Activated T-helper 1 cell treated with anti-CD3 and anti-CD28 coated beads, Interleukin-2, amount 50 U/mL, for 16 hours (primary cell): ENCODE measurements at regions not wholly inside any gene's neighbourhood (a gene's known extent, or its start where the extent isn't known, plus 50 kb on each side); places are given as distances from the start of the nearest gene placed in this dataset.

Experiments used
- DNase-seq, 2 donors: peaks; one replicate each; pipeline ENCODE4 v3.0.0-alpha.2; 2020; ENCODE audit warnings: low read depth in 1 of 2, low spot score in 1 of 2

- DNase-seq, result no peak
These were observed 286.1 kb downstream of the SEC14L1 start for GRCh38 chr17:77426676-77427386.

- DNase-seq, result no peak
These were observed 286.7 kb downstream of the SEC14L1 start for GRCh38 chr17:77427391-77427991.

GRCh38 chr17:77428020-77428748 lies 287.4 kb downstream of the SEC14L1 start:
- DNase-seq, result no peak

- DNase-seq, result no peak
These were observed 288.1 kb downstream of the SEC14L1 start for GRCh38 chr17:77428749-77429368.

GRCh38 chr17:77429369-77429968 lies 288.7 kb downstream of the SEC14L1 start:
- DNase-seq, result no peak

GRCh38 chr17:77429969-77430752 lies 289.4 kb downstream of the SEC14L1 start:
- peak; percentile 62 to 68 for DNase-seq

GRCh38 chr17:77432034-77432661 lies 291.4 kb downstream of the SEC14L1 start:
- DNase-seq, result no peak

- no peak for DNase-seq
These were observed 292.0 kb downstream of the SEC14L1 start for GRCh38 chr17:77432742-77433141.

- no peak for DNase-seq
These were observed 292.8 kb downstream of the SEC14L1 start for GRCh38 chr17:77433385-77434135.

- DNase-seq, result no peak
These were observed 293.7 kb downstream of the SEC14L1 start for GRCh38 chr17:77434136-77435114.

GRCh38 chr17:77435272-77436057 lies 294.7 kb downstream of the SEC14L1 start:
- no peak for DNase-seq

GRCh38 chr17:77436058-77436442 lies 295.3 kb downstream of the SEC14L1 start:
- DNase-seq, result no peak

- no peak for DNase-seq
These were observed 295.7 kb downstream of the SEC14L1 start for GRCh38 chr17:77436481-77436880.

- no peak for DNase-seq
These were observed 296.2 kb downstream of the SEC14L1 start for GRCh38 chr17:77437017-77437416.

- DNase-seq, result no peak
These were observed 297.0 kb downstream of the SEC14L1 start for GRCh38 chr17:77437747-77438146.

- DNase-seq, result no peak
These were observed 297.7 kb downstream of the SEC14L1 start for GRCh38 chr17:77438241-77439188.
